Endothelial cell of umbilical vein (primary cell): ENCODE measurements at regions not wholly inside any gene's neighbourhood (a gene's known extent, or its start where the extent isn't known, plus 50 kb on each side); places are given as distances from the start of the nearest gene placed in this dataset.

Experiments
- BruUV-seq: library from RNA; stranded (reverse); fragments of 400-500 nt; replicated peaks from 2 replicates; lab custom pipeline; 2021; lab: Mats Ljungman, UMichigan
- CTCF ChIA-PET: fragments of 300-600, 350-600 bp; sonication (Branson Sonifier 250); formaldehyde crosslinking; loops from one replicate; lab custom pipeline; 2021; ENCODE audit warnings: antibody characterized with exemption, inconsistent platforms; lab: Charles Lee
- POLR2A ChIA-PET: fragments of 300-600, 350-600 bp; sonication (Branson Sonifier 250); formaldehyde crosslinking; loops from one replicate; lab custom pipeline; 2021; ENCODE audit warnings: antibody characterized with exemption, inconsistent platforms; lab: Charles Lee
- DNase-seq: peaks from one replicate; pipeline ENCODE4 v3.0.0-alpha.2; 2011; ENCODE audit warnings: low read depth, low spot score
- FAIRE-seq: peaks from 2 replicates; lab custom pipeline; 2011; peaks lifted over from hg19 to GRCh38; lab: Jason Lieb, UNC
- H2AFZ ChIP-seq: 2 replicates; pipeline ENCODE4 v1.6.0; 2012; ENCODE audit warnings: low read depth, low read length, control low read depth, inconsistent platforms
- H3K27ac ChIP-seq: 2 replicates; pipeline ENCODE4 v1.5.1; 2011; ENCODE audit warnings: low read depth, mild to moderate bottlenecking, control low read depth, low read length, moderate library complexity; ENCODE audit not compliant: insufficient read depth
- H3K27me3 ChIP-seq, 2 experiments: 2 replicates each; pipeline versions ENCODE4 v1.6.0 to v1.6.1; 2011; ENCODE audit warnings: low read length in 2 of 2, mixed read lengths in 1 of 2; ENCODE audit not compliant: control insufficient read depth in 2 of 2, insufficient read depth in 2 of 2
- H3K36me3 ChIP-seq, 2 experiments: 2 replicates in 1 of 2; 3 replicates in 1 of 2; pipeline ENCODE4 v1.5.1; 2011; ENCODE audit warnings: low read length in 2 of 2, mild to moderate bottlenecking in 1 of 2, moderate library complexity in 1 of 2; ENCODE audit not compliant: control insufficient read depth in 2 of 2, insufficient read depth in 2 of 2; ENCODE audit errors: extremely low read depth in 1 of 2
- H3K4me1 ChIP-seq: 3 replicates; pipeline ENCODE4 v1.5.1; 2011; ENCODE audit warnings: mild to moderate bottlenecking, low read length; ENCODE audit not compliant: control insufficient read depth, insufficient read depth; ENCODE audit errors: extremely low read depth
- H3K4me2 ChIP-seq: 2 replicates; pipeline ENCODE4 v1.6.1; 2011; ENCODE audit warnings: low read length, control low read depth, mixed read lengths; ENCODE audit not compliant: insufficient read depth
- H3K4me3 ChIP-seq, 3 experiments: fragments of 200-600 bp in 1 of 3; sonication (generic), shearing (Covaris generic) in 1 of 3; replicated peaks in 1 of 3; 2 replicates each; pipeline ENCODE4 v1.5.1; 2011 to 2016; ENCODE audit warnings: control low read depth in 3 of 3, low read length in 3 of 3, mild to moderate bottlenecking in 2 of 3, inconsistent platforms in 1 of 3, low read depth in 1 of 3, moderate library complexity in 1 of 3; ENCODE audit not compliant: insufficient read depth in 1 of 3
- H3K79me2 ChIP-seq: 2 replicates; pipeline ENCODE4 v1.6.0; 2012; ENCODE audit warnings: low read length, inconsistent platforms; ENCODE audit not compliant: control insufficient read depth, insufficient read depth
- H3K9ac ChIP-seq: replicated peaks from 2 replicates; pipeline ENCODE3; 2011; ENCODE audit warnings: low read length, control low read depth; ENCODE audit not compliant: insufficient read depth; ENCODE audit errors: extremely low read depth
- H3K9me1 ChIP-seq: replicated peaks from 3 replicates; pipeline ENCODE4 v1.6.0; 2011; ENCODE audit warnings: mild to moderate bottlenecking, low read length; ENCODE audit not compliant: control insufficient read depth, insufficient read depth; ENCODE audit errors: extremely low read depth
- H3K9me3 ChIP-seq: replicated peaks from 2 replicates; pipeline ENCODE4 v1.5.1; 2012; ENCODE audit warnings: low read length, inconsistent platforms; ENCODE audit not compliant: control insufficient read depth, insufficient read depth
- H4K20me1 ChIP-seq: replicated peaks from 2 replicates; pipeline ENCODE3; 2011; ENCODE audit warnings: mild to moderate bottlenecking, low read length; ENCODE audit not compliant: control insufficient read depth, insufficient read depth; ENCODE audit errors: extremely low read depth
- CTCF ChIP-seq, 2 donors: IDR thresholded peaks; 1 replicate in 1 of 2; 2 replicates in 1 of 2; pipeline ENCODE4 v1.5.1; 2011; ENCODE audit warnings: low read length in 2 of 2, mild to moderate bottlenecking in 2 of 2, moderate library complexity in 2 of 2, control low read depth in 1 of 2, inconsistent platforms in 1 of 2, low read depth in 1 of 2; ENCODE audit not compliant: insufficient read depth in 1 of 2; ENCODE audit errors: extremely low read depth in 1 of 2
- EZH2 ChIP-seq: IDR thresholded peaks from 2 replicates; pipeline ENCODE4 v1.6.1; 2012; ENCODE audit warnings: borderline replicate concordance, low read depth, mild to moderate bottlenecking, moderate library complexity, low read length, inconsistent platforms; ENCODE audit not compliant: severe bottlenecking
- FOS ChIP-seq: IDR thresholded peaks from 2 replicates; pipeline ENCODE4 v1.6.1; 2011; ENCODE audit warnings: mild to moderate bottlenecking, low read length, moderate library complexity, borderline replicate concordance; ENCODE audit not compliant: insufficient read depth
- GATA2 ChIP-seq: IDR thresholded peaks from 2 replicates; pipeline ENCODE4 v1.7.0; 2011; ENCODE audit warnings: low read depth, mild to moderate bottlenecking, moderate library complexity, mixed read lengths, low read length; ENCODE audit not compliant: insufficient read length, insufficient read depth
- JUN ChIP-seq: IDR thresholded peaks from 2 replicates; pipeline ENCODE4 v1.6.1; 2011; ENCODE audit warnings: borderline replicate concordance, low read depth; ENCODE audit not compliant: insufficient read length, insufficient read depth
- MYC ChIP-seq: IDR thresholded peaks from one replicate; pipeline ENCODE4 v1.6.1; 2011; ENCODE audit warnings: mild to moderate bottlenecking, low read depth, low read length
- POLR2A ChIP-seq: IDR thresholded peaks from 2 replicates; pipeline ENCODE4 v1.6.1; 2012; ENCODE audit warnings: low read depth, mild to moderate bottlenecking, control low read depth, low read length
- POLR2AphosphoS5 ChIP-seq: IDR thresholded peaks from 2 replicates; pipeline ENCODE4 v1.6.1; 2012; ENCODE audit warnings: low read depth, mild to moderate bottlenecking, control low read depth, low read length, moderate library complexity; ENCODE audit not compliant: insufficient read depth
- dilution Hi-C: fragments of 300-500 bp; cut with MboI; formaldehyde crosslinking; loops from one replicate; pipeline ENCODE4 v1.15.0; 2019; ENCODE audit warnings: low sequenced_read_pairs; ENCODE audit not compliant: extremely low pct_ligation_motif_present
- intact Hi-C: fragments of 100-400 bp; cut with micrococcal nuclease; formaldehyde crosslinking; loops from one replicate; pipeline ENCODE4 v1.10.0; 2022
- TF ChIP-seq, protein P1 (sequence below): IDR thresholded peaks from 2 replicates; pipeline ENCODE4 v1.6.1; 2011; ENCODE audit not compliant: insufficient read depth, insufficient read length

DNA sequence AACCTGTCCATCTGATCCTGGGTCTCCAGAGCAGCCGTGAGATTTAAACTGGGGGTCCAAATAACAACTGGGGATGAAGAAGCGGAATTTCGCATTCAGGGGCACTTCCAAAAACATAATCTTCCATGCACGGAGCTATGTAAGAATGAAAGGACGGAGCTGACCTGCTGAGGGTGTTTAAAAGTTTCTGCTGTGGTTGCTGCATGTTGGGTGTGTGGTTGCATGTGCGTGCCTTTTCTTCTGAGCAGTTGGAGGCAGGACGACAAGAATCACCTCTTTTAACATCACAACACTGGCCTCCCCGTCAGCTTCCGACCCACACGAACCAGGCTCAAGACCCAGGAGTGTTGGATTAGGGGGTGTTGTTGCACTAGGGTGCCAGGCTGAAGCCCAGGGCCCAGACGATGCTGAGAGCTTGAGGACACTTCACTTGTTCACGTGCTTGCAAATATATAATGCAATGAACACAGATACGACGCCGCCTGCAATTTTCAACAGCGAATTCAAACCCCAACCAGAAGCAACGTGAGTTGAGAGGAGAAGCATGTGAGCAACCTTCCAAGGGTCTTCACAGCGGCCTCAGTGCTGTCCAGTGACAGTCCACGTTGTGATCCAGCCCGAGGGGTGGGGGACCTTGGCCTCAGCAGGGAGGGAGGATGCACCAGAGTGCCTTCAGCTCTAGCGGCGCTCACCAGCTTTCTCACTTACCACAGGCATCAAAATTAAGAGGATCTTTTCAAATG is 76.0 kb upstream of the SALL3 start:
- intact Hi-C loops: no loop called here
- CTCF ChIA-PET: no interaction called here
- H3K4me1 ChIP-seq: no peaks in the 10 kb centered on the region
- no peak overlapping the region for H3K4me2 ChIP-seq
- no peak overlapping the region for H2AFZ ChIP-seq
- no peaks in the 10 kb centered on the region for H3K9me1 ChIP-seq
- H3K4me3 ChIP-seq: no peak overlapping the region
- no peaks in the 10 kb centered on the region for H3K79me2 ChIP-seq
- no peak overlapping the region for H3K27ac ChIP-seq
- no peak for TF ChIP-seq EZH2
- no peak for TF ChIP-seq FOS
- no peak for TF ChIP-seq CTCF (IDR thresholded peaks at IDR 0.05; ENCODE audit: extremely low read depth in 1 of 2, insufficient read depth in 1 of 2, low read depth in 1 of 2, low read length in 2 of 2)
- TF ChIP-seq, protein P1, sequence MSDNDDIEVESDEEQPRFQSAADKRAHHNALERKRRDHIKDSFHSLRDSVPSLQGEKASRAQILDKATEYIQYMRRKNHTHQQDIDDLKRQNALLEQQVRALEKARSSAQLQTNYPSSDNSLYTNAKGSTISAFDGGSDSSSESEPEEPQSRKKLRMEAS: no peak
- no peak for TF ChIP-seq POLR2AphosphoS5
- no peak for TF ChIP-seq JUN
- TF ChIP-seq GATA2: no peak
- no peak for TF ChIP-seq POLR2A
- no peak for TF ChIP-seq MYC
- no peak overlapping the region for H3K9ac ChIP-seq
- no TSS peak for BruUV-seq
- FAIRE-seq (no peak), DNase-seq (no peak)
- H3K9me3 ChIP-seq: peaks cover 3% of the 10 kb centered on the region
- POLR2A ChIA-PET: no interaction called here
- H4K20me1 ChIP-seq: no peaks in the 10 kb centered on the region
- dilution Hi-C loops: no loop called here
- no peaks in the 10 kb centered on the region for H3K27me3 ChIP-seq
- H3K36me3 ChIP-seq: no peaks in the 10 kb centered on the region
